ENCODE measurements at regions not wholly inside any gene's neighbourhood (a gene's known extent, or its start where the extent isn't known, plus 50 kb on each side); places are given as distances from the start of the nearest gene placed in this dataset.

DNA sequence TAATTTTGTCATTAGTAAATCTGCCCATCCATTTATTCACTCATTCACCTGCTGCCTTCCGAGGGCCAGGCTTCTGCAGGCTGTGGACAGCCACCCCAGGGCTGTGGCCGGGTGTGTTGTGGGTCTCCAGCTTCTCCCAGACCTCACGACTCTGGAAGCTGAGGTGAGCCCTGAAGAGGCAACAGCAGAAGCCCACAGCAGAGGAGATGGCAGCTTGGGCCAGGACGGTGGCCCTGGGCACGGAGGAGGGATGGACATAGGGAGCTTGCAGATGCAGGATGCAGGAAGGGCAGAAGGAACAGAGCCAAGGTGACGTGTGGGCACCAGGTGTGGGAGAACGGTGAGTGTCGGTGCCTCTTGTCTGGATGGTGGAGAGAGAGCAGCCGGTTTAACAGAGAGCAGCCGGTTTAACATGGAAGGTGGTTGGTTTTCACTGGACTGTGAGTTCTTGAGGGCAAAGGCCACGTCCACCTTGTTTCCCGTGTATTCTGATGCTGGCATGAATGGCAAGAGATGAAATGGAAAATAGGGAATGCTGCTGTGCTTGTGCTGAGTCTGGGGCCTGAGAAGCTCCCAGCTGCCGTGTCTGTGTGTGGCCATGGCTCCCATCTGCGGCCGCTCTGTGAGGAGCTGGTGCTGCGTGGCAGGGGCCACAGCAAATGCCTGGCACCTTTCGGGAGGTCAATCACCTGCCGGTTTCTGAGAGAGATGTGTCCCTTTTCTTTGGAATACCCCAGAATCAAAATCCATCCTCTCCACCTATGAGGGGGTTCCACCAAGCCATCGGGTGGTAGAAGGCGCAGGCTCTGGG, 669.9 kb downstream of the BRD1 start:
- no peak for DNase-seq

GRCh38 chr22:49156662-49157285, 670.9 kb downstream of the BRD1 start:
- no peak for DNase-seq

DNA sequence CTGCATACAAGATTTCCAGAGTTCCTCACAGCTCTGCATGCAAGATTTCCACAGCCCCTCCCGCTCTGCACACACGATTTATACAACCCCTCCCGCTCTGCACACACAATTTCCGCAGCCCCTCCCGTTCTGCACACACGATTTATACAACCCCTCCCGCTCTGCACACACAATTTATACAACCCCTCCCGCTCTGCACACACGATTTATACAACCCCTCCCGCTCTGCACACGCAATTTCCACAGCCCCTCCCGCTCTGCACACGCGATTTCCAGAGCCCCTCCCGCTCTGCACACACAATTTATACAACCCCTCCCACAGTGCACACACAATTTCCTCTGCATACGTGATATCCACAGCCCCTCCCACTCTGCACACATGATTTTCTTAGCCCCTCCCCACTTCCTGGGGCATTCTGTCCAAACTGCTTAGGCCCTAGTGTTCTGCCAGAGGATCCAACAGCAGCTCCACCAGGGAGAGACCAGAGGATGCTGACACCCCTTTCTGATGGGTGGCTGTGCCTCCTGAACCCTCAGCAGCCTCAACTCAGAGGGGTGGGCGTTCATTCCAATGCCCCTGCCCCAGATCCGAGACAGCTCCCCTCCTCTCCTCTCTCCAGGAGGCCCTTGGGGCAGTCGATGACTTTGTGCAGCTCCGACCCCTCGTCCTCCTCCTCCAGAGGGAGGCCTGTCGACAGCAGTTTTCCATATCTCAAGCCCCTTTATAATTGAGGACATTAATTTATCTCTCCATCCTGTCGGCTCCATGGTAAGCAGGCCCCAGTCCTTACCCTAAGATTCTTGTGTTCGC, 671.7 kb downstream of the BRD1 start:
- no peak for DNase-seq

- no peak for DNase-seq
These were observed 672.5 kb downstream of the BRD1 start for GRCh38 chr22:49155039-49155769.

DNA sequence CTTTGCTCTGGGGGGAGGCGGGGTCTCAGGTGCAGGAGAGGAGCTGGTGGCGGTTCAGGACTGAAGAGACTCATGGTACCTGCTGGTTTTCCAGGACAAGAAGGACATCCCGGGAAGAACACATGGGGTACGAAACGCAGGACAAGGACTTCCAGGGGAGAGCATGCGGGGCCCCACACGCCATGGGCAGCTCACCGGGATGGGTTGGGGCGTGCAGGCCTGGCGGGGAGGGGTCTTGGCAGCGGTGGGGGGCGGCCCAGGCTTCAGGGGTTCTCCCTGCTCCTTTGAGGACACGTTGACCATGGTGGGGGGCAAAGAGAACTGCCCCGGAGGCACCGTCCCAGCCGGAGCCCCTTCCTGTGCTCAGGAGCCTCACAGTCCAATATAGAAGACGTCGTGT, 673.2 kb downstream of the BRD1 start:
- DNase-seq = no peak

DNA sequence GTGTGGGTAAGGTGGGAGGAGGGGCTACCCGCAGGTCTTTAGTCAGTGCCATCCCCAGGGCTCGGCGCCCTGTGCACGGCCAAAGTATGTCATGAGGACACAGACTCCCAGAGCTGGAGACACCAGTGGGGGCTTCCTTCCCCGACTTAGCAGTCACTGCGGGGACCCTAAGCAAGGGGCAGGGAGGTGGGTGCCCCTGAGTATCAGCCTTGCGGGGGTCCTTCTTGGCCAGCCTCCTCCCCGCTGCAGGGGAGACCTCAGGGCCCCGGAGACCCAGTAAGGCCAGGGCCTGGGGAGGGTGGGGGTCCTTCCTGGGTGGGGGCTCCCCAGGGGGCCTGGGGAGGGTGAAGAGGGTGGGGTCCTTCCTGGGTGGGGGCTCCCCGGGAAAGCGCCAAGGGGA, 673.8 kb downstream of the BRD1 start:
- no peak for DNase-seq

DNA sequence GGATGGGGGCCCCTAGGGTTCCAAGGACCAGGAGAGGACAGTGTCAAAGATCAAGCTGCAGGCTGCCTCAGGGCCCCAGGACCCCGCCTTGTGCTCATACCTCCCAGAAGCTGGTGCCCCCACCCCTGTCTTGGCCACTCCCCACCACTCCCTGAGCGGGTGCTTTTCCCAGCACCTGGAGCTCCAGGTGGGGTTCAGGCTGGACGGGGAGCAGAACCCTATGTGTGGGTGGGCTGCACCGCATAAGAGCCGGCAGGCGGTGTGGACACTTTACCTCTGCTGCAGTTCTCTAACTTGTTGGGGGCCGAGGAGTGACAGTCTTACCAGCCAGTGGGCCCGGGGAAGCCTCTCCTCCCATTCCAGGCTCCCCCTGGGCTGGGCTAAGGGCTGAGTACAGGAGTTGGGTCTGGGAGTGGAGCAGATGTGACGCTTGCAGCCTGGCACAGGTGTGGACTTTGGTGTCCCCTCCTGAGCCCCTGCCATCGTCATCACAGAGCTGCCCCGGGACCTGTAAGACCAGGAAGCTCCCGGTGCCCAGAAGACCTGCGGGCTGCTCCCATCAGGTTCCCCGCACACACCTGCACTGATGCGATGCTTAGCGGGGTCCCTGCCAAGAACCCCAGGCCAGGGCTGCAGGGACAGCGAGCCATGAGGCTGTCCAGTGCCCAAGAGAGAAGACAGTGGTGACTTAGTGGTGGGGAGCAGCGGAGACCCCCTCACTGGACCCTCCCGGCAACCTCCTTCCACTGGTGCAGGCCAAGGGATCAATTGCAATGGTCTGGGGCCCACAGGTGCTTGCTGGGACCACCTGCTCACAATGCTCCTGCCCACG, 674.5 kb downstream of the BRD1 start:
- no peak for DNase-seq

DNA sequence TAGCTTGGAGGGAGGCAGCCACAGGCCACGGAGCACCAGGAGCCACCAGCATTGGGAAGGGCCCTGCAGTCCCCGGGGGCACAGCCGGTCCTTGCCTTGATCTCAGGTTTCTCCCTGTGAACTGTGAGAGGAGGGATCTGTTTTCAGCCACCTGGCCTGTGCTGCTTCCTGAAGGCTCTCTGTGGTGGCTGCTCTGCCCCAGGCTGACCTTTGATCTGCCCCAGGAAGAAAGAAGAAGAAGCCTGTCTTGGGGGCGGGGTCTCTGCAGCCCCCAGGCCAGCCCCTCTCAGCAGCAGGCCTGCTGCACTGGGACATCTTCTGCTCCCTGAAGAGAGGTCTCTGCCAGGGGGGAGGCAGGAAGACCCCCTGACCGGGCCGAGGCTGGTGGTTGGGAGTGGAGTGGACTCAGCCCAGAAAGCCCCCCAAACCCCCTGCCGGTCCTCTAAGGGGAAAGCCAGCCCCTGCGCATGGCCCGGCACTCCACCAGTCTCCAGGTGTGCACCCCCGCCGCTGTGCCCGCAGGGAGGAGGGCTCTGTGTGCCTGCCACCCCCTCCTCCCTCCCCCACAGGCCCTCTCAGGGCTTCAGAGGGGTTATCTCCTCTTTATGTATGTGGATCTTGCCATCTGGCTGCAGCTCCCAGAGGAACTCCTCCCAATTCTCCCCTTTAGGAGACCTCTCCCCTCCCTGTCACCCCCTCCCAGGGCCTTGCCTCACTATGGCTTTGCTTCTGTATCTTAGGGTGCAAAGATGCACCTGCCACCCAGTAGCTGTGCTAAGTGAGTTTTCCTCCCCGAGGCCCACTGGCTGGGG, 675.3 kb downstream of the BRD1 start:
- no peak for DNase-seq

DNA sequence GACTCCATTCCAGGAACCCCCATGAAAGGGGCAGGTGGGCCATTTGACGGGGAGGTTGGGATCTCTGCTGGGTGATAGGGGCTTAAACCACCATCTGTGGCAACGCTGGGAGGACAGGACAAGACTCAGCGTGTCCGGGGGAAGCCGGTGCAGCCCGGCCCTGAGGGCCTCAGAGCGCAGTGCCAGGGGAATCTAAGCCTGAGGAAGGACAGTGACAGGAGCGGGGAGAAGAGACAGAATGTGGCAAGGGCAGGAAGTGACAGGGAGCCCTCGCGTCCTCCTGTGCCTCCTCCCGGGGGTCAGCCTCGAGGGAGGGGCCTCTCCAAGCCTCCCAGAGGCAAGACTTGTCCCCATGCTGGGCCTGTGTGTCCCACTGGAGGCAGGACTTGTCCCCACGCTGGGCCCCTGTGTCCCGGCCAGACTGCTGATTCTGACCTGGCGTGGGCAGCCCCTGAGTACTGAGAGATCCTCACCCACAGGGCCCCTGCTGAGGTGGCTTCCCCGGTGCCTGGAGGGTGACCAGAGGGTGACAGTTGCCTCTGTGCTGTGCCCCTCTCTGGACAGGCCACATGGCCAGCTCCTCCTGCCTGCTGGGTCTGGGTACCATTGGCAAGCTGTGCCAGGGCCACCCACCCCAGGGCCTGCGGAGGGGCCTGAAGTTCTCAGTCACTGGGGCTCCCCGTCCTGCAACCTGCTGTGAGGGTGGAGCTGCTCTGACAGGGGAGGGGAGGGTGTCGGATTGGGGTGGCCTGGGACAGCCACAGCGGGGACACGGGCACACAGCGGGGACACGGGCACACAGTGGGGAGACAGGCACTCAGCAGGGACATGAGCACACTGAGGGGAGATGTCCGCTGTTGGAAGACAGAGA, 676.2 kb downstream of the BRD1 start:
- no peak for DNase-seq

DNA sequence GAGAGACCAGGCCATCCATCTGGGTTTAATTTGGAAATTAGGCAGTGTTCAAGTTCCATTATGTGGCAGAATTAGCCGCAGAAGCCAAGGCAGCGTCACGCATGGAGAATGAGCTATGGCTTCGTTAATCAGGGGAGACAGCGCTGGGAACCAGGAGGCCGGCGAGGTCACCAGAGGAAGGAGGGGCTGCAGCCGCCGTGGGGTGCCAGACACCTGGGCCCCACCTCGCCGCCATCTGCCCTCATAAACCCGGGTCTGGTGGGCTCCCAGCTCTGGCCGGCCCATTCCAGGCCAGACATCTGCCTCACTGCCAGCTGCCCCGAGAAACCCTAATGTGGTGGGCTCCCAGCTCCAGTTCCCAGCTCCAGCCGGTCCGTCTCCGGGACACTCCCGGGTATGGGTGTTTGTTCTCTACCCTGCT, 676.9 kb downstream of the BRD1 start:
- no peak for DNase-seq

GRCh38 chr22:49149721-49150608, 677.7 kb downstream of the BRD1 start:
- no peak for DNase-seq

DNA sequence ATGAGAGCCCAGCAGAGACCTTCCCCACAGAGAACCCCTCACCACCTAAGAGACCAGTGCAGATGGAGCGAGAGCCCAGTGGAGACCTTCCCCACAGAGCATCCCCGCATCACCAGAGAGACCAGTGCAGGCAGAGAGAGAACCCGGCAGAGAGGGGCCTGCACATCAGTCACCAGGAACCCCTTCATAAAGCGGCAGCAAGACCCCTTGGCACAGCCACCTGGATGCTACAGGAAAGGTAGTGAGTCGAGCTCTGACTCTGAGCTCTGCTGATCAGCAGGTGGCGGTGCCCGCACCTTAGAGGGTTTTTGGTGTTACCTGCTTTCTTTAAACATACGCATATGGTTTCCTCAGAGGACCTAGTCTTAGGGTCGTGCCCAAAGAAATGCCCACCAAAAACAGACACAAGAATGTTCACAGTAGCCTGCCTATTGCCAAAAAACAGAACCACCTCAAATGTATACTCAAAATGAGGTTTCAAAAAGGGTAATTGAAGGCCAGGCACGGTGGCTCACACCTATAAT, 678.7 kb downstream of the BRD1 start:
- DNase-seq = no peak

GRCh38 chr22:49147617-49148175, 680.0 kb downstream of the BRD1 start:
- DNase-seq = no peak

DNA sequence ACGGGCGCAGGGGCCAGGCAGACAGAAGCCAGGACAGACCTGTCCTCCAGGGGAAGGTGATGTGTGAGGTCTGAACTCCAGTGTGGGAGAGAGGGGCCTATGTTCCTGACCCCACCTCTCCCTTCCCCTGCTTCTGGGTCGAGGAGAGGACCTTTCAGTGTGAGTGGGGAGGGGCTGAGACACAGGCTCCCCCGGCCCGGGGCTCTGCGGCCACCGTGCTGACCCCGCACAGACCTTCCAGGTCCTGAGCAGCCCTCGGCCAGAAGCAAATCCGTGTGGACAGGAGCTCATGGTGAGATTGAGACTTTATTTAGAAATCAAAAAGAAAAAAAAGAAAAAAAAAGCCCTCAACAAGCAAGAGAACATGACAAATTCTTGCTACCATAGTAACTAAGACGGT, 680.5 kb downstream of the BRD1 start:
- no peak for DNase-seq

- DNase-seq = no peak
These were observed 681.2 kb downstream of the BRD1 start for GRCh38 chr22:49146511-49146910.

DNA sequence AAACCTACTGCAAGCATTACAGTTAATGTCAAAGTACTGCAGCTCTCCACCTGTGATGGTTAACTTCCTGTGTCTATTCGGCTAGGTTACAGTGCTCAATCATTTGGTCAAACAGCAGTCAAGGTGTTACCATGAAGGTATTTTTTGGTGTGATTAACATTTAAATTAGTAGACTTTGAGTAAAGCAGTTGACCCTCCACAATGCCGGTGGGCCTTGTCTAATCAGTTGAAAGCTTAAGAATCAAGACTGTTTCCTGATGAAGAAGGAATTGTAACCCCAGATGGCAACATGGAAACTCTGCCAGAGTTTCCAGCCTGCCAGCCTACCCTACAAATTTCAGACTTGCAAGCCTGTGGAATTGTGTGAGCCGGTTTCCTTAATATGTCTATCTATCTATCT, 683.9 kb downstream of the BRD1 start:
- DNase-seq = no peak

DNA sequence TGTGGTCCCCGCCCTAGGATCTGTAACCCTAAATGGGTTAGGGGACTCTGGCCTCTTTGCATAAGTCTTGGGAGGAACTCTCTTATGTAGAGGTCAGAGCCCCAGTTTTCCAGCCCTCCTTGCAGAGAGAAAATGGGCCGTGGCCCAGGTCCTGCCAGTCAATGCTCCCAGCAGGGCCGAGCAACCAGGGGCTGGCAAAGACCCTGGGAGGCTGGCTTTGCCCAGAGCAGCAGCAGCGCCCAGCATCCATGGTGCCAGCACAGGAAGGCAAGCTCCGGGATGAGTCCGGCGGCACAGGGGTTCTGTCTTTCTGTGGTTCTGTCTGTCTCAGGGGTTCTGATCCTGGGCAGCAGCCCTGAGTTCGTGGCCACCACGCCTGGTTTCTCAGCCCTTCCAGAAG, 684.8 kb downstream of the BRD1 start:
- no peak for DNase-seq

DNA sequence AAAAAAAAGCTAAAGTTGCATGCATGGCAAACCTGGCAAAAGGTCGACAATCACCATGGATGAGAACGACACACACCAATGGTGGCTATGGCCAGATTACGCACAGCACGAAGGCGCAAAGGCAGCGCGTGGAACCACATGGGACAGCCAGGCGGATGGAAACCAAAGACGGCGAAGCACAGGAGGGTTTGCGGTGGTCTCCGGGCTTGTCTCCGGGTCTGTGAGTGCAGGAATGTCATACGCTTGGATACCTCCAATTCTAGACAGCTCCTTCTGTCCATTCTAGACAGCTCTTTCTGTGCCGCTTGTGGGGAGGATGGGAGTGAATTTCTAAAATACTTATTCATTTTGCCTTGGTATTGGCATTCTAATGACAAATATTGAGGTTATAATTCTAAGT, 685.4 kb downstream of the BRD1 start:
- DNase-seq = no peak

- DNase-seq = no peak
These were observed 685.9 kb downstream of the BRD1 start for GRCh38 chr22:49141761-49142160.

Data from CD4-positive, alpha-beta T cell treated with Interleukin-1 beta for 1 hour (primary cell).